HL-60 (cell line): ENCODE measurements at regions not wholly inside any gene's neighbourhood (a gene's known extent, or its start where the extent isn't known, plus 50 kb on each side); places are given as distances from the start of the nearest gene placed in this dataset.

Source experiments
- CTCF ChIP-seq: IDR thresholded peaks from one replicate; pipeline ENCODE4 v1.5.1; 2011; ENCODE audit warnings: low read length, control low read depth, inconsistent platforms; ENCODE audit not compliant: insufficient read depth
- GABPA ChIP-seq: IDR thresholded peaks from 2 replicates; pipeline ENCODE4 v1.6.1; 2012; ENCODE audit warnings: low read depth
- POLR2AphosphoS5 ChIP-seq: IDR thresholded peaks from 2 replicates; pipeline ENCODE4 v1.6.1; 2012; ENCODE audit warnings: low read depth
- REST ChIP-seq: IDR thresholded peaks from 2 replicates; pipeline ENCODE4 v1.6.1; 2012; ENCODE audit warnings: low read depth; ENCODE audit not compliant: insufficient replicate concordance
- SPI1 ChIP-seq: IDR thresholded peaks from 2 replicates; pipeline ENCODE4 v1.6.1; 2012; ENCODE audit warnings: low read depth, mild to moderate bottlenecking, borderline replicate concordance

- TF ChIP-seq POLR2AphosphoS5 = no peak
- TF ChIP-seq CTCF = no peak
- TF ChIP-seq REST = no peak
- TF ChIP-seq GABPA = no peak
- TF ChIP-seq SPI1 = no peak
These were observed 74.0 kb upstream of the NUDT6 start for GRCh38 chr4:122996350-122996749.
